ENCODE measurements at regions not wholly inside any gene's neighbourhood (a gene's known extent, or its start where the extent isn't known, plus 50 kb on each side); places are given as distances from the start of the nearest gene placed in this dataset.
"Not testable (repeated sequence)": the region's sequence is repeated elsewhere in the genome, so short reads cannot be mapped to it uniquely, and the experiment has no call there.

DNA sequence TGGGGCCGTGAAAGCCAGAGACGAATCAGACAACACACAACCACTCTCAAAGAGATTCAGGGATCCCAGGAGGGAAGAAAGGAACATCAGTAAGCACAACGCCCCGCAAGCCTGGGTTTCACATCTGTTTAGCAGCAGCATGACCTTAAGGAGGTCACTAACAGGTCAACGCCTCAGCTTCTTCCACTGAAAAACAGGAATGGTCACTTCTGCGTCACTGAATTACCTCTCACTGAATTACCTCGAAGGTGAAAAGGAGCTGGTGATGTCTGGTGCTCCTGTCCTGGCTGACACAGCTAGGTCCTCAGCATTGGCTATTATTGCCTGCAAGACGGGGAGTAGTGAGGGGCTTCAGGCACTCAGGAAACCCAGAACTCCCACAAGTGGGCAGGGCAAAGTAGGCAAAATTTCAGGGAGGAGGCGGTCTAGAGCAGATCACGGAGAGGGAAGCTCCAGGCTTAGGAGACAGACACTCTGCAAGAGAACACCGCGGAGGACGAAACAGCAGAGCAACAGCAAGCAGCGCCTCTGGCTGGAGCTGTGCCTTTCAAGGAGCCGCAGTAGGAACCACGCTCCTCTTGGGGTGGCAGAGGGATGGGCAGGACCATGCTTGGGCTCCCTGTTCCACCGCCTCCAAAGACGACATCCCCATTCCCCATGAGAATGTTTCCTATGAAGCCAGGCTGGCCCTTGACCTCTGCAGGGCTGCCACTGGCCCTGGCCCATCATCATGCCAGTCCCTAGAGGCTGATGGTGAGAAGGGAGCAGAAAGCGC is 108.4 kb downstream of the SINHCAF start:
- DNase-seq, result no peak

DNA sequence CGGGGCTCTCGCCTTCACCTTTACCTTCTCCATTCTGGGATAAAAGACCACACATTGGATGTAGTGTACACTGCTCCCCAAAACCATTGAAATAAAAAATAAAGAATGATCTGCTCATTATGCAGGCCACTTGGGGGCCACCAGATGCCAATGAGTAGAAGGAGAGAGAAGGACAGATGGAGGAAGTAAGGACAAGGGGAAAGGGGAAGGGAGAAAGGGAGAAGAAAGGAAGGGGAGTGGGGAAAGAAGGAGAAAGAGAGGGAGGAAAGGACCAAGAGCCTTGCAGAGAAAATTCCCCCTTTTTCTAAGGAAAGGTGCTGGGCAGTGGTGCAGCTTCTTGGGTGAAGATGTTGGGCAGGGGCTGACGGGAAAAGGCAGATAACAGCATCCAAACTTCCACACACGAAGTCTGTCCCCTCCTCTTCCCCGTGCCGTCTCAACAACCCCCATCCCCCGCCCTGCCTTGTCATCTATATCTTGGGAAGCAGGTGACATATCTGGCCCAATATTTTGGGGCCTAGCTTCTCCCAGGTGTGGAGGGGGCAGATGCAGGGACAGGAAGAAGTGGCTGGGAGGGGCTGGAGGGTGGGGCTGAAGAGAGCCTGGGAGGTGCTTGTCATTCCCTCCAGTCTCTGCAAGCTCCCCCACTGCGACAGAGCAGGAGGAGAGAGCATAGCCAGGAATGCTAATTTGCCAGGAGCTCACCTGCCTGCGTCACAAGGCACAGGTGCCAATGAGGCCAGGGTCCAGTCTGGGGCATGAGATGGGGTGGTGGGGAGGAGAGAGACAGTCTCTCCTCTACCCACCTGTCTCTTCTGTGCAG is 107.5 kb downstream of the SINHCAF start:
- no peak for DNase-seq

DNA sequence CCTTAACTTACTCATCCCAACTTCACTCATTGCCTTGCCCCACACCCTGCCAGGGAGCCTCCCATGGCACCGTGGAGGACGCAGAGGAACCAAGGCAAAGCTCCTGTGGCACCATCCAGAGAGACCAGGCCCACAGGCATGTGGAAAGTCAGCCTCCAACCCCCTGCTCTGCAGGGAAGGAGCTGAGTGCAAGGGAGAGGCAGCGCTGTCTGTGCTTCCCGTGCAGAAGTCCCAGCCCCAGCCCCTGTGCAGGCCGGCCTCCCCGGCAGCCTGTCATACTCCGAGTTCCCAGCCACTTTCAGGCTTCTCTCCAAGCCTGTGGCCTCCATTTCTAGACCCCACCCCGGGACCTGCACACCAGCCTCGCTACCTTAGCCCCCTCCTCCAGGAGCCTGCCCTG is 106.4 kb downstream of the SINHCAF start:
- DNase-seq, result no peak

GRCh38 chr12:31220061-31220460 is 105.9 kb downstream of the SINHCAF start:
- no peak for DNase-seq

DNA sequence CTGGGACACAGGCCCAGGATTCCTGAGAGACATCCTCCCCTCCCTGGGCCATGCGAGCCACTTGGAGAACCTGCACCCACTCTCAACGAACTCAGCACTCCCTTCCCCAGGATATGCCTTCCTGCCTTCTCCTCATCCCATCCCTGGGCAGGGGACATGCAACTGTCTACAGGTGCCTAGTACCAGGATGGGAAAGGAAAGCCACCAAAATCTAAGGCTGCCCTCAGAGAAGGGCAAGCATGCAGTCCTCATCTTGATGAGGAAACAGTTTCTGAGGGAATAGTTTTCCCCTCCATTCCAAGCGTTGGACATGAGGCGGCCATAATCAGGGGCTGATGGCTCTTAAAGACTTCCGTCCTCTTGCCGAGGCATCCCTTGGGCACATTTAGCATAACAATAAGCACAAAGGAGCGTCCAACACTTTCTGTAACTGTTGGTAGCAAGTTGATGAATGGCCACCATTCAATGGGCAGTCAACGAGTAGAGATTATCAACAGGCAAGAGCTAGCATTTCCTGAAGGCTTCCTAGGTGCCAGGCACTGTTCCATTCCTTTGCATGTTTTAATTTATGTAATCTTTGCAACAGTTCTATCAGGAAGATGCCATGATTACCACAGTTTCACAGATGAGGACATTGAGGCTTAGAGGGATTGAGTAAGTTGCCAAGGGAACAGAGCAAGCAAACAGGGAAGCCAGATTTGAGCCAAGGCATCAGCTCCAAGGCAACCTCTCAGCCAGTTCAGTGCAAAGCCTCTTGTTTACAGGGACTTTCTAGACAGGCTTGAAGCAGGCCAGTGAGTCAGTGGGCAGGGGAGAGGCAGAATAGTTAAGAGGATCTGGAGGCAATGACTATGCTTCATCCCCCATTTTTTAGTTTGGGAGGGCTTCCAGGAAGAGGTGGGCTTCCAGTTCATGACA is 105.1 kb downstream of the SINHCAF start:
- peak in 1 of 2 donors; percentile 7 for DNase-seq

GRCh38 chr12:31221551-31221945 is 104.4 kb downstream of the SINHCAF start:
- DNase-seq, result no peak

- no peak for DNase-seq
Measured at GRCh38 chr12:31222620-31223222, 103.2 kb downstream of the SINHCAF start.

DNA sequence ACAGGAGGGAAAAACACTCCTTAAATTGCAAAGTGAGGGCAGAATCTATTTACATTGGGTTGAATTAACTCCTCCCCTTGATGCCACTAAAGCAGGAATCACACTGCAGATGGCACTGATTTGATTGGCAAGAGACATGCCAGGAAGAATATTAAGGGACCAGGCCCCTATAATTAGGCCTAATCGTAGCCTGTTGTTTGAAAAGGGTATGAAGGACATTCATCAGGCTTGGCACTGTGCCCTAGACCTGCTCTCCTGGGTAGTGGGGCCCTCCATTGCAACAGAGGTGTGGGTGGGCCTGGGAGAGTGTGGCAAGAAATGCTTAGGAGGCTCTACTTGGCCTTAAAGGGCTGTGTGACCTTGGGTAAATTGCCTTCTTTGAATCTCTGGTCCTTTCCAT is 102.3 kb downstream of the SINHCAF start:
- not testable (repeated sequence) for DNase-seq

DNA sequence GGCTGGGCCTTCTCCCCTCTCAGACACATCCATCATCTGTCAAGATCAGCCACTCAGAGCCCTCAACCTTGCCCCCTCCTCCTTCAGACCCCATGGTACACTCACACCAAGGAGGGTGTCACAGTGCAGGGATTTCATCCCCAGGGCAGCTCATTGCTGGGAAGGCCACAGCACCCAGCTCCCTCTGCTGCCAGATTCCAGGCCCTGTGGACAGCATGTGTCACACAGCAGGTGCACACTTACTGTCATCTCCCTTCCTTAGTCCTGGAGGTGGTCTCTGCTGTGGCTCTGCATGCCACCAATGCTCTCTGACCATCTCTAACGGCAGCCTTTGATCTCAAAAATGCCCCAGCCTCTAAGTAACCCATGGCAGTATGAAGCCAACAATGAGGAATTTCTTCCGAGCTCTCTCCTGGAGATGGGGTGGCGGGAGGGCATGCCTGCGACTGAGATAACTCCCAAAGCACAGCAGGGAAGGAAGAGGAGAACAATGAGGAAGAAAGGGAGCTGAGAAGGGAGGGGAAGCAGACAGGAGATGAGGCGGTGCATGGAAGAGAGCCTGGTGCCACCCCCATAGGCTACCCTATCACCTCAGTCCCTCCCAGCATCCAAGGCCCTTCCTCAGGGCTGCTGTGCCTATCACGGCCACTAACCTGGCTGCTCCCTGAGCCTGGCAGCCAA is 101.0 kb downstream of the SINHCAF start:
- DNase-seq, result no peak

DNA sequence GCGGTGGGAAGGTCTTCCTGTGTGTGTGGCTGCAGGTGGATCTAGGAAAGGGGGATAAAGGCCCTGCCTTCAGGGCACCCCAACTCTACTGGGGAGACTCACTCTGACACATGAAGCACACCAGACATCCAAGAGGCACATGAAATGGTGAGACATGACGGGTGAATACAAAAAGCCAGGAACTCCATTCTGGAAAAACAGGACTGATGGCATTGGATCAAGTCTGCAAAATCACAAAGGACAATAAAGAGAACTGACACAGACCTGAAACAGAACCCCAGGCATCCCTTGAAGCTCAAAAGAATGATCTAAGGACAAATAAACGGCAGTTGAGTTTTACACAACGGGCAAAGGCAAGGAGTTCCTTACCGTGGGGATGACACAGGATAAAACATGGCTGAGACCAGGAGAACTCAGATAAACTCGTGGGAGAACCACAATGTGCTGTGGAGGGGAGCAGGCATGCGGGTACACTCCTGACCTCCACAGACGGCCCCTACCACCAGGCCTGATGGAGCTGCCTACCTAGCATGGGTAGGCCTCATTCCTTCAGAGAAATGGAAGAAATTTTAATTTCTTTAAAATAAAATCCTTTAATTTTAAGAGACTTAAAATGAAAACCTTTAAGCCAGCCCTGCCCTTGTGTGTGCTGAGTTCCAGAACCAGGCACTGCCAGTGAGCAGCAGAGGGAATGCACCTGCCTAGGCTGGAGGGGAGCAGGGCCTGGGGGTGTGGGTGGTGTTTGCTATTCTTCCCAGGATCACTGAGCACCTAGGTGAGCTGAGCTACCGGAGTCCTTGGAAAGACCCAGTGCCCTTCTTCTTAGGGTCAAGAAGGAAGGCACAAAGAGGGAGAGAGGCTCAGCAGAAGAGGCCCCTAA is 100.1 kb downstream of the SINHCAF start:
- no peak for DNase-seq

DNA sequence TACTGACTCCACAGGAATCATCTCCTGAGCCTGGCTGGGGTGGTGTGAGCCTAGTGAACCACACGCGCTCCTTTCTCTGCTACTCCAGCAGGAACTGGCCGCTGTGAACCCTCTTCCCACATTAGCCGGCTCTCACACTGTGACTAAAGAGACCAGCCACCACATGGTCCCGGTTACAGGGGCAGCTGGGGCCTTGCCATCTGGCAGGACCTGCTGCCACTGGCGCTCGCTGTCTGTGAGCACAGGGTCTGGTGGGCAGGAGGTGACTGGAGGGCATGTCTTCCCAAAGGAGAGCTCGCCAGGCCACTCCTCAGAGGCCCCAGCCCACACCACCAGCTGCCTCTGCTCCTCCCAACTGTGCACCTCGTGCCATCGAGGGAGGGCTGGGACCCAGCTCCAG is 99.3 kb downstream of the SINHCAF start:
- peak in 1 of 2 donors; percentile 8 for DNase-seq

DNA sequence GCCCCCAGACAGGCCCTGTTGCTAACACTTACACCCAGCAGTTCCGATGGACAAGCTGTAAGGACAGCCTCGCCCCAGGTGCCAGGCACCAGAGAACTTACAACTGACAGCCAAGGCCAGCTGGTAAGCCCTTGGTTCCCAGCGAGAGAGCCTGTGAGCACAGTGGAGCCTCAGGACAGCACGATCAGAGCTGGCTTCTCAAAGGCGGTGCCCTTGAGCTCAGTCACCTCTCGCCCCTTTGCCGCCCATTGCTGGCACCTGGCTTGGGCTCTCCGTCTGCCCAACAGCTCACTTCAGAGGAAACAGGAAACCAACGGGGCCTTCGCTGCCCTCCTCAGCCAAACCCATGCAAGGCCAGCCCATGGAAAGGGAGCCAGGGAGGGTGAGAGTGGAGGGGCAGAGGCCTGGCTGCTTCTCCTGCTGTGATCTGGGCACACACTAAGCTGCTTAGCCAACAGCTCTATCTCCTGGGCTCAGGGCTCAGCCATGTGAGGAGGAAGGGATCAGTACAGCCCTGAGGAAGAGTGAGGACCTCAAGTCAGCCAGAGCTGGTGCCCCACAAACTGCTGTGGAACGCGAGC is 98.5 kb downstream of the SINHCAF start:
- DNase-seq, result no peak

DNA sequence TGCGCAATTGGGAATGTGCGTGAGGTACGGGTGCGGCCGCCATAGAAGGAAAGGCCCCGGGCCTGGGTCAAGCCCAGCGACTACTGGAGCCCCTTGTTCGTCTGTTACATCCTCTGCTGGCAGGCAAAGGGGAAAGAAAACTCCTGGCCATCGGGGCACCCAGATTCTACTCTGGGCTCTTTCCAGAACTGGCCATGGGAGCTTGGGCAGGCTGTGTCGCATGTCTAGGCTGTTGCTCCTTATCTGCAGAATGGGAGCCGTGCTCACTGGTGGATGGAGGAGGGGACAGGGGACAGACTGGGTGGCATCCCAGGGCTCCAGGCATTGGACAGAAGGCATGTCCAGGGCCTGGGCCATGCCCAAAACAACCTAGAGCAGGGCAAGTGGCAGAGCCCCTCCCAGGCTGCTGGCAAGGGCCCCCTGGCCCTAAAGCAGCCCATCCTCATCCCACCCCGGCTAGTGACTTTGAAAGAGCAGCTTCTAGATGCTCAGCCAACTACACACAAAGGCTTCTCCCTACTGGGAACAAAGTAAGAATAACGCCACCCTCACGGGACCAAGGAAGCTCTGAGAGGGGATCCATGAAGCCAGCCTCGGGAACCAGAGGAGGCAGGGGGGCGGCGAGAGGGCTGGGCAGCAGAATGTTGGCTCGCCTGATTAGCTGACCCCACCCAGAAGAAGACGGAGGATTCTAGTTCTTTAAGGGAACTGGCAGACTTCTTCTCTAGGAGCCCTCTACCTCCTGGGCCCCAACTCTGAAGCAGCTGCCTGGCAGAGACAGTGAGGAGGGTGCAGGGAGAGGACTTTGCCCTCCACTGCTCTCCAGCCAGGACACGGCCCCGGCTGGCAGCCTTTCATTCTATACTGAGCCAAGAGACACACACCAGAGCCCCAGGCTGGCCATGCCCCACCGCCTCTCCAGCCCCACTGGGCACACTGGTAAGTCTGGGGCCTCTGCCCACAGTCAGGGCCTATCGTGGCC is 96.8 kb downstream of the SINHCAF start:
- DNase-seq, result peak in 1 of 2 donors; percentile 39

DNA sequence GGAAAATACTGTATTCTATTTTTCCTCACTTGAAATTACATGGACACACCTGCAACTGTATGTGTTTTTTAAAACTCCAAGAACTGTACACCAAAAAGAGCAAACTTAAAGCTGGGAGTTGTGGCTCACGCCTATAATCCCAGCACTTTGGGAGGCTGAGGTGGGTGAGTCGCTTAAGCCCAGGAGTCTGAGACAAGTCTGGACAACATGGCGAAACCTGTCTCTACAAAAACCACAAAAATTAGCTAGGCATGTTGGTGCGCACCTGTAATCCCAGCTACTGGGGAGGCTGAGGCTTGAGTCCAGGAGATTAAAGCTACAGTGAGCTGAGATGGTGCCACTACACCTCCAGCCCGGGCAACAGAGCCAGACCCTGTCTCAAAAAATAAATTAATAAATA is 95.9 kb downstream of the SINHCAF start:
- DNase-seq, result no peak
